Mucosa of rectum (tissue), 2 donors: ENCODE measurements at regions not wholly inside any gene's neighbourhood (a gene's known extent, or its start where the extent isn't known, plus 50 kb on each side); places are given as distances from the start of the nearest gene placed in this dataset.

Experiments
- H3K27ac ChIP-seq, 2 donors: one replicate each; pipeline ENCODE4 v1.7.0; 2013; ENCODE audit warnings: inconsistent platforms in 2 of 2, low read depth in 2 of 2, low read length in 2 of 2
- H3K27me3 ChIP-seq, 2 donors: one replicate each; pipeline ENCODE4 v1.7.0; 2013; ENCODE audit warnings: low read length in 2 of 2; ENCODE audit not compliant: control insufficient read depth in 2 of 2, insufficient read depth in 2 of 2
- H3K36me3 ChIP-seq, 2 donors: one replicate each; pipeline ENCODE4 v1.7.0; 2013; ENCODE audit warnings: low read length in 2 of 2; ENCODE audit not compliant: control insufficient read depth in 2 of 2, insufficient read depth in 2 of 2
- H3K4me1 ChIP-seq, 2 donors: one replicate each; pipeline ENCODE4 v1.7.0; 2013; ENCODE audit warnings: low read length in 2 of 2, mild to moderate bottlenecking in 1 of 2; ENCODE audit not compliant: control insufficient read depth in 2 of 2, insufficient read depth in 2 of 2
- H3K4me3 ChIP-seq, 2 donors: one replicate each; pipeline ENCODE4 v1.7.0; 2013; ENCODE audit warnings: low read length in 2 of 2
- H3K9ac ChIP-seq, 2 donors: one replicate each; pipeline ENCODE4 v1.7.0; 2013; ENCODE audit warnings: low read length in 2 of 2, low read depth in 1 of 2, mild to moderate bottlenecking in 1 of 2
- H3K9me3 ChIP-seq, 2 donors: one replicate each; pipeline ENCODE4 v1.7.0; 2013; ENCODE audit warnings: low read length in 2 of 2; ENCODE audit not compliant: control insufficient read depth in 2 of 2
- donor health status: healthy.
- donor health status: Normal muscosa, but diverticular disease.

DNA sequence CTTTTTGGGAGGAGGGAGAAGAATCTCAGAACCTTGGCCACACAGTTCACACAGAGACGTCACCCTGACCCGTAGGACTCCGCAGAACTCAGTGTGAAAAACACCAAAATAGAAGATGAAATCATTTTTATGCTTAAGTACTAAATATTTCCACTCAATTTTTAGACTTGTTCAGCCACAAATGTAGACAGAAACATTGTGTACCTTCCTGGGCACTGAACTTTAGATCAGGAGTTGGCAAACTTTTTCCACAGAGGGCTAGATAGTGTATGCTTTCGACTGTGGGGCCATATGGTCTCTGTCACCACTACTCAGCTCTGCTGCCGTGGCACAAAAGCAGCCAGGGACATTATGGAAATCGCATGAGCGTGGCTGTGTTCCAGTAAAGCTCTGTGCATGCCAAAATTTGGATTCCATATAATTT lies 61.8 kb upstream of the STOX2 start:
- no peak overlapping the region for H3K27ac ChIP-seq
- H3K36me3 ChIP-seq, result no peaks in the 10 kb centered on the region

DNA sequence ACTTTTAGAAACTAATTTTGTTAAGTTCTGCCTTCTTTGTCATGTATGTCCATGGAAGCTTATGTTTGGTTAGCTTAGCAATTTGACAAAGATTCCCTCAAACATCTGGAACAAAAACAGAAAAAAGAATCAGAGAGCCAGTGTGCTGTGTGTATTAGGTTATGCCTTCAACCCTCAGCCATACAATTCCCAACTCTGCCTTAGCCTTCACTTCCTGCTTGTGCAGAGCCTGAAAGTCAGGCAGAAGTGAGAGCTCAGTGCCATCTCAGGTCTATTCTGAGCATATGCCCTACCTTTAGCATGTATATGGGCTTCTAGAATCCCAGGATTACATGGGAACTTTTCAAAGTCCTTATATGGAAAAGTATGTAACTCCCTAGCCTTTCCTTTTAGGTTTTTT lies 58.2 kb upstream of the STOX2 start:
- H3K27ac ChIP-seq, result no peak overlapping the region
- no peaks in the 10 kb centered on the region for H3K36me3 ChIP-seq
- H3K27me3 ChIP-seq, result no peaks in the 10 kb centered on the region
- H3K4me1 ChIP-seq, result no peaks in the 10 kb centered on the region
- peaks cover 0 to 4% of the 10 kb centered on the region in 2 donors for H3K9me3 ChIP-seq
- H3K9ac ChIP-seq, result no peak overlapping the region
- H3K4me3 ChIP-seq, result no peak overlapping the region

More for the DNA sequence above, 61.8 kb upstream of the STOX2 start:
- no peaks in the 10 kb centered on the region for H3K4me1 ChIP-seq
- H3K9ac ChIP-seq, result no peak overlapping the region
- H3K4me3 ChIP-seq, result no peak overlapping the region
- H3K27me3 ChIP-seq, result peaks cover 0 to 3% of the 10 kb centered on the region in 2 donors
- peaks cover 0 to 4% of the 10 kb centered on the region in 2 donors for H3K9me3 ChIP-seq

DNA sequence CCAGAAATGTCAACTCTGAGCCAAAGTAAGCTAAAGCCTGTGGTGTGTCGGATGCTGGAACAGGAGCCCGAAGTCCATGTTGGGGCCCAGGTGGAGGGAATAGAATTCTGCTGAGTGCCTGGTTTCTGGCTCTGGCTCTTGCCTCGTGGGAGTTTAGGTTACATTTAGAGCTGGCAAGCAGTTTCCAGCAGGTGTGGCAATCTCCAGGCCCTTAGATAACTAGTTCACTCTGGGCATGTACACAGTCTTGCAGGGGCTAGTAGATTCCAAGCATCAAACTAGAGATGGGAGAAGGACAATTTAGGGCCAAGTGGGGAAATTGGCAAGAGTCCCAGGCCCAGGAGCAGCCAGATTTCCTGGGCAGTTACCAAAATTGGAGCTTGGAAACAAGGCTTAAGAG lies 56.3 kb upstream of the STOX2 start:
- Histone ChIP-seq H3K9me3 (peaks cover 0 to 4% of the 10 kb centered on the region in 2 donors), H3K27ac (no peak overlapping the region), H3K4me3 (no peak overlapping the region), H3K27me3 (no peaks in the 10 kb centered on the region), H3K4me1 (no peaks in the 10 kb centered on the region), H3K36me3 (no peaks in the 10 kb centered on the region), H3K9ac (no peak overlapping the region)

DNA sequence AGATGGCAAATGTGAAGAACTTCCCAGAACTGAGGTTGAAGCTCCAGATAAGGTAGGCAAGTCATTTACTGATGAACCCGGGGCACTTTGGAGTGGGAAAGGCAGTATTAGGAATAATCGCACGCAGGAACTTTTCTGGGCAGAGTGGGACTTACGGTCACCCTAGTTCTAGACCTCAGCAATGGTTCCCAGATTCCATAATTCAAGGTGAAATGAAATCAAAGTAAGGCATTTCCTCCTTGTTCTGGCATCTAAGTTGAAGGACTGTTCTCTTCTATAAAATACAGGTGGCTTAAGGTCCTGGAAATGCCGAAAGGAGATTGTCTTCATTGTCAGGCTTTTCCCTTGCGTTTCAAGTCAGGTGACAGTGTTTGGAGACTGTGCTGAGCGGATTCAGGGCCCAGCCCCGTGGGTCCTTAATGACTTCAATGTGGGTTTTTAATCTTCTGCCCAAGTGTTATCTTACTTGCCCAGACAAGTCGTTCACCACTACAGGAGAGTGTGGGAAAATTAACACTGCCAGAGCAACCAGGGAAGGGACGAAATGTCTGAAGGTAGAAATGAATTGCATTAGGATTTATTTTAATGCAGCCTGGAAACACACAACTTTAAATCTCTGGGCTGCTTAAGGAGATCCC lies 52.1 kb upstream of the STOX2 start:
- H3K27me3 ChIP-seq, result no peaks in the 10 kb centered on the region
- H3K27ac ChIP-seq, result no peak overlapping the region
- H3K9ac ChIP-seq, result no peak overlapping the region
- no peak overlapping the region for H3K4me3 ChIP-seq
- H3K9me3 ChIP-seq, result no peaks in the 10 kb centered on the region
- no peaks in the 10 kb centered on the region for H3K36me3 ChIP-seq
- H3K4me1 ChIP-seq, result no peaks in the 10 kb centered on the region

DNA sequence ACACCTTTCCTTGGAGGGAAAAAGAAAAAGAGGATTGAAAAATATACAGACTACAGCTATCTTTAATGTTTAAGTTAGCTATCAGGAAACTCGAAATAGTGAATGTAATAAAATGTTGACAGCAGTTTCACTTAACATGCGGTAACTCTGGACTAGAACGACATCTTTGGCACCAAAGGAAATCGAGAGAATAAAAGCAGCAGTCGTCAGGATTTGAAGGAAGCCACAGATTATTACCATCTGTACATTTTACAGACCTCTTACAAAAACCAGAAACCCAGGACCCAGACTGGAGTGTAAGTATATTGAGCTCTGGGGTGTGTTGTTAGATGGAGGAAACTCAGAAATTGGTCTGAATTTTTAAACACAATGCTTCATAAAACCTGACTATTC lies 51.6 kb upstream of the STOX2 start:
- Histone ChIP-seq H3K9me3 (no peaks in the 10 kb centered on the region), H3K9ac (no peak overlapping the region), H3K27me3 (no peaks in the 10 kb centered on the region), H3K36me3 (no peaks in the 10 kb centered on the region), H3K27ac (no peak overlapping the region), H3K4me3 (no peak overlapping the region), H3K4me1 (no peaks in the 10 kb centered on the region)
